ENCODE measurements at regions not wholly inside any gene's neighbourhood (a gene's known extent, or its start where the extent isn't known, plus 50 kb on each side); places are given as distances from the start of the nearest gene placed in this dataset.

GRCh38 chr4:106796876-106797275, 239.2 kb downstream of the DKK2 start:
- TF ChIP-seq CTCF (IDR thresholded peaks at IDR 0.05; ENCODE audit: insufficient read depth, low read depth, low read length) (no peak), EZH2 (IDR thresholded peaks at IDR 0.05; ENCODE audit: insufficient read depth, low read length) (no peak)

Measured in astrocyte (in vitro differentiated cells and primary cell).